Astrocyte (in vitro differentiated cells and primary cell): ENCODE measurements at regions not wholly inside any gene's neighbourhood (a gene's known extent, or its start where the extent isn't known, plus 50 kb on each side); places are given as distances from the start of the nearest gene placed in this dataset.

ENCODE experiments used
- CTCF ChIP-seq: IDR thresholded peaks from 2 replicates; pipeline ENCODE4 v1.5.1; 2011; ENCODE audit warnings: low read depth, mild to moderate bottlenecking, inconsistent platforms, low read length, moderate library complexity; ENCODE audit not compliant: insufficient read depth
- EZH2 ChIP-seq: IDR thresholded peaks from 2 replicates; pipeline ENCODE4 v1.6.1; 2012; ENCODE audit warnings: mild to moderate bottlenecking, low read length, inconsistent platforms; ENCODE audit not compliant: insufficient read depth

DNA sequence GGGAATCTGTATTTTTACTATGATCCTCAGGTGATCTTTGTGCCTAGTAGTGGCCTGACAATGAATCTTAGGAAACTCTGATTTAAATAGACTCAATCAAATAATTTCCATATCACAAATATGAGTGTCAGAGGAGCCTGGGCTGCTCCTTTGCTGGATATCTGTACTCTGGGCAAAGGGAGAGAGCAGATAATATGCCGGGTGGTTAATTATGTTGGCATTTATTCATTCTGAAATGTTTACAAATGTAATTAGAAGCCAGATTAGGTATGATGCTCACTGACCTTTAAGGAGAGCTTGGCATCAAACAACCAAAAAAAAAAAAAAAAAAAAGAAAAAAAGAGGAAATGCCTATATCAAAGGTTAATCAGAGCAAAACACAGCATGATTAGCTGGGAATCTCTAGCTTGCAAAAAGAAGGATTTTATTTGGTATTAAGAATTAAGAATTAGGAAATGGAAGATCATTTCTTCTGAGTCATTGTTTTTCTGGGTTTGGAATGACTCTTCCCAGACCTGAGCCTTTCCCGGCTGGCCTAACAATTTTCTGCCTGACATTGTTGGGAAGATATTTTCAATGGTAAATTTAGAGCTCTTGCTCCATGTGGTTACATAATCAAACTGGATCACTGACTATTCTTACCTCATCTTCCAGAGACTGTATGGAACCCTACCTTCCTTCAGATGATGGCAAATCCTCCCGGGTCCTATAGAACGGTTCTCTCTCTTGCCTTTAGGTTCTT lies 365.3 kb downstream of the REEP3 start:
- no peak for TF ChIP-seq CTCF
- no peak for TF ChIP-seq EZH2
